CD4-positive, alpha-beta T cell treated with Interleukin-6 for 4 hours (primary cell): ENCODE measurements at regions not wholly inside any gene's neighbourhood (a gene's known extent, or its start where the extent isn't known, plus 50 kb on each side); places are given as distances from the start of the nearest gene placed in this dataset.
"Not testable (repeated sequence)": the region's sequence is repeated elsewhere in the genome, so short reads cannot be mapped to it uniquely, and the experiment has no call there.

ENCODE experiments used
- DNase-seq: peaks from one replicate; pipeline ENCODE4 v3.0.0-alpha.2; 2020; ENCODE audit warnings: mixed read lengths

- no peak for DNase-seq
Observed at GRCh38 chr12:46485853-46486252, 113.3 kb upstream of the SLC38A2 start.

GRCh38 chr12:46484396-46485061 is 112.0 kb upstream of the SLC38A2 start:
- DNase-seq = no peak

- no peak for DNase-seq
Observed at GRCh38 chr12:46483572-46484395, 111.2 kb upstream of the SLC38A2 start.

- DNase-seq = no peak
Observed at GRCh38 chr12:46480724-46481123, 108.2 kb upstream of the SLC38A2 start.

GRCh38 chr12:46480316-46480715 is 107.7 kb upstream of the SLC38A2 start:
- DNase-seq = no peak

DNA sequence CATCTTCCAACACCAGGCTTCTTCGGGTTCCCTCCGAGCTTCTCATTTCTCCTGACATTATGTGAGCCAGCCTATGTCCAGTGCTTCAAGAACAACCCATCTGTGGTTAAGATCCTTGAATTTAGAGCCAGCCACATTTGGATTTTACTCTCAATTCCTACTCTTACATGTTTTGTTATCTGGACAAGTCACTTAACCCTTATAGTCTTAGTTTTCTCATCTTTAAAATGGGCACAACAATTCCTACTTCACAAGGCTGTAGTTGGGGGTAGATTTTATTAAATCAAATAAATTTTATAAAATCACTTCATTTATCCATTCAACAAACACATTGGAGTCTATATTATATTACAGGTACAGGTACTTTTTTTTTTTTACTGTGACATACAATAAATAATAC is 105.5 kb upstream of the SLC38A2 start:
- no peak for DNase-seq

GRCh38 chr12:46477541-46477940 is 105.0 kb upstream of the SLC38A2 start:
- DNase-seq = no peak

- no peak for DNase-seq
Observed at GRCh38 chr12:46475972-46476645, 103.5 kb upstream of the SLC38A2 start.

DNA sequence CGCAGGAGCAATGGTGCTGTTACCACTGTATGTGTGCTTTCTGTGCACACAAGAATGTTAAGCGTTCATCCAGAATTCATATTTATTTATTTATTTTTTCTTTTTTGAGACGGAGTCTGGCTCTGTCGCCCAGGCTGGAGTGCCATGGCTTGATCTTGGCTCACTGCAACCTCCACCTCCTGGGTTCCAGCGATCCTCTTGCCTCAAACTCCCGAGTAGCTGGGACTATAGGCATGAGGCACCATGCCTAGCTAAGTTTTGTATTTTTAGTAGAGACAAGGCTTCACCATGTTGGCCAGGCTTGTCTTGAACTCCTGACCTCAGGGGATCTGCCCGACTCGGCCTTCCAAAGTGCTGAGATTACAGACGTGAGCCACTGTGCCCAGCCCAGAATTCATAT is 101.8 kb upstream of the SLC38A2 start:
- DNase-seq = not testable (repeated sequence)

DNA sequence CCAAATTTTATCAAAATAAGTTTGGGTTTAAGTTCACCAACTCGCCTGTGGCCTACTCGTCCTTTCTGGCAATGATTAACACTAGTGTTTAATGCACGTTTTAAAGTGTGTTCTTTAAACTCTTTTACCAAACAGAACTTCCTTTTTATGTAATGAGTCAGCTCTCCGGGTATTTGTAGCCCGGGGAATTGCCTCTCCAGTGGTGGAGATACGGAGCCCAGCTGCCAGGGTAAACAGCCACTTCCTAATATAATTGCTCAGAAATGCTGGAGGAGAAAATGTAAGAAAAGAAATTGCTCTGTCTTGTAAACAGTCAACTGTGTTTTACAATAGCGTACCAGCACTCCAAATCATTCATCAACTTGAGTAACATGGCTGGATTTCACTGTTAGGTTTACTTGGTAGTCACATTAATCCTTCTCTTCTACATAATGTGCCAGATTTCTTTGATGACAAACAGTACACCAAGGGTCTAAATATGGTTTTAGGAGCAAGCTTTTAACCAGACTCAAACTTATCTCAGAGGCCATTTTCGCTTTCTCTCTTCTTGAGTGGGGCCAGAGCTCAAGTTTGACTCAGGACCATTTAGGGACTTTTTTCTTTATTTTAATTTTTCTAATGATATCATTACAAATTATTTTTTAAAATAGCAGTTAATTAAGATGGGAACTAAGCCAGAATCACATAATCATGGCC is 101.2 kb upstream of the SLC38A2 start:
- peak; percentile 9 for DNase-seq

GRCh38 chr12:46472893-46473633 is 100.5 kb upstream of the SLC38A2 start:
- no peak for DNase-seq

DNA sequence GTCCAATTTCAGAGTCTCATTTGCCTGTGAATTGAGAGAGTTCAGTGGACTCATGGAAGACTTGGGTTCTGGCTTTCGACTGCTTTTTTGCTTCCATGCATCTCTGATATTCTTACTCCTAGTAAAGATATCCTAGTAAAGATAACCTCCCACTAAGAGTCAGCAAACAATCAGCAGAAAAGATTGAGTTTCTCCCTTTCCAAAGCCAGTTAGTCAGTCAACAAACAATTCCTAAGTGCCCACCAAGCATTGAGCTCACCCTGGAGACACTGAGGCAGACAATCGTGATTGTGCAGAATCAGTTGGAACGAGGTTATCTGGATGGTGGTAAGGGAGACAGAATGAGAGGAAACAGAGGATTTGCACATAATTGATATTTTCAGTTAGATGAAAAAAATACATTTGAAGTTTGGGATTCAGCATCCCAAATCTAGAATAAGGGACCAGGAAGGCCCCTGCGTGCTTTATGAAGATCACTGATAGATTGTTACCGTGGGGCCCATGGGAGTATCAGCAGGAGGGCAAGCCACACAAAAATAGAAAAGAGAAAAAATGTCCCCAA is 99.7 kb upstream of the SLC38A2 start:
- no peak for DNase-seq

- DNase-seq = no peak
Observed at GRCh38 chr12:46471404-46471803, 98.8 kb upstream of the SLC38A2 start.

DNA sequence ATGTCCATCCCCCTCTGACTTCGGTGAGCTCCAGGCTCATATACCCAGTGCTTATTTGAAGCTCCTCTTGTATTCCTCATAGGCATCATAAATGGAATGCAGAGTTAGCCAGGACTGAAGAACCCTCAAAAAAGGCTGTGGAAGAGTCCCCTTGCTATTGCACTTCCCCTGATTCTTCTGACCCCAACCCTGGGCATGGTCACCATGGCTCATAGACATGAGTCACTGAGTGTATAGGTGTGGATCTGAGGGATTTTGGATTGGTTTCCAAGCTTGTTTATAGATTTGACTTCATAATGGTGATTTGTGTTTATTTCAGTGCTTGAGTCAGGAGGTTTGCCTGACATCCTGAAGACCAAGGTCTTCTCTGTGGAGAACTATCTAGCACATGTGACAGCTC is 98.4 kb upstream of the SLC38A2 start:
- no peak for DNase-seq

DNA sequence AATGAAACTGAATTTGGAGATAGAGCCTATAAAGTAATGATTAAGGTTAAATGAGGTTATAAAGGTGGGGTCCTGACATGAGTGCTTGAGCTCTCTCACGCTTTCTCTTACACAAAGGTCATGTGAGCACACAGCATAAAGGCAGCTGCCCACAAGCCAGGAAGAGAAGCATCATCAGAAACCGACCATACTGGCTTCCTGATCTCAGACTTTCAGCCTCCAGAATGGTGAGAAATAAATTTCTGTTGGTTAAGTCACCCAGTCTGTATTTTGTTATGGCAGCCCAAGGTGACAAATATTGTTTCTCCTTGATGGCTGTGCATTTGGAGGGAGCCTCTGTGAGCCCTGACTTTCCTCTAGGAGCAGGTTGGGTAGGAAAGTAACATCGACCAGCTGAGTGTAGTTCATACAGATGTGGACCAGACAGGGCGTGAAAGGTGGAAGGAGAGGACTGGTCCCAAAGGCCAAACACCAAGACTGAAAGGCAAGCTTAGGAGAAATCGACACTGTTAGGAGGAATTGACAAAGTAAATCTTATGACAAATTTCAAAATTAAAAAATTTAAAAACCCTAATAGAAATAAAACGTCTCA is 97.6 kb upstream of the SLC38A2 start:
- DNase-seq = peak; percentile 40

DNA sequence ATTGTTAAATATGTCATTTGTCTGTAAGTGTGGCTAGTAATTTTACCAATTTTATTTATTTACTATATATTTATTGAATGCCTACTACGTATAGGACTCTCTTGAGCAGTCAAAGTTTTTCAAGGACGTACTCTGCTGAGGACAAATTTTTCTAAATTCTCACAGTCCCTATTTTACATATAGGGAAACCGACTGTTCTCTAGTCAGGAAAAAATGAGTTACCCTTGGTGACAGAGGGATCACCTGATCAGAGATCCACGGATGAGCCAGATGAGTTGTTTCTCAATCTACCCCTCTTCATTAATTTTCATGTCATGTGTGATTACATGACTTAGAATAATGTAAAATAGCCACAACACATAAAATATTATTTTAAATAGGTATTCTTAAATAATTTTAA is 96.2 kb upstream of the SLC38A2 start:
- DNase-seq = no peak

- no peak for DNase-seq
Observed at GRCh38 chr12:46468160-46468559, 95.6 kb upstream of the SLC38A2 start.

DNA sequence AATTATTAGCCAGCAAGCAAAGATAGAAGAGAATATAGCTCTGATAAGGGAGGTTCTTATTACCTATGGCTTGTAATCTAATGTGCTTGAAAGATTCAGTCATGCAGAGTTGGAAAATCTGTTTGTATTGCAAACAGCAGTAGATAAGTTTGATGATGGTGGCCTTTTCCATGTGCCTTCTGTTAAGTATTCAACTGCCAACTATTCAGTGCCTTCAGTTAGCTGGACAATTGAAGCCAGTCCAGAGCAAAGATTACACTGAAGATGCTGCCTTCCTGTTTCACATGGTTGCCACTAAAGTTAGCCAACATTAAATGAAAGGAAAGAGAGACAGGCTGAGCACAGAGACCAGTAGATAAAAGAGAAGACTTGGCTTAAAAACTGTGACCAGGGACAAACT is 92.7 kb upstream of the SLC38A2 start:
- DNase-seq = no peak

GRCh38 chr12:46464863-46465262 is 92.3 kb upstream of the SLC38A2 start:
- no peak for DNase-seq

GRCh38 chr12:46462641-46463355 is 90.2 kb upstream of the SLC38A2 start:
- DNase-seq = no peak
